NCI-H1105 (cell line): ENCODE measurements at regions not wholly inside any gene's neighbourhood (a gene's known extent, or its start where the extent isn't known, plus 50 kb on each side); places are given as distances from the start of the nearest gene placed in this dataset.
A peak's percentile ranks its signal among the peaks of the same experiment; 100 is the strongest.
"Not testable (repeated sequence)": the region's sequence is repeated elsewhere in the genome, so short reads cannot be mapped to it uniquely, and the experiment has no call there.

Source experiments
- DNase-seq: peaks from one replicate; lab custom pipeline; 2025; lab: John Stamatoyannopoulos, UW

- DNase-seq: no peak
Measured at GRCh38 chr3:165716592-165716991, 120.6 kb downstream of the BCHE start.

GRCh38 chr3:165713479-165713878, 123.7 kb downstream of the BCHE start:
- no peak for DNase-seq

DNA sequence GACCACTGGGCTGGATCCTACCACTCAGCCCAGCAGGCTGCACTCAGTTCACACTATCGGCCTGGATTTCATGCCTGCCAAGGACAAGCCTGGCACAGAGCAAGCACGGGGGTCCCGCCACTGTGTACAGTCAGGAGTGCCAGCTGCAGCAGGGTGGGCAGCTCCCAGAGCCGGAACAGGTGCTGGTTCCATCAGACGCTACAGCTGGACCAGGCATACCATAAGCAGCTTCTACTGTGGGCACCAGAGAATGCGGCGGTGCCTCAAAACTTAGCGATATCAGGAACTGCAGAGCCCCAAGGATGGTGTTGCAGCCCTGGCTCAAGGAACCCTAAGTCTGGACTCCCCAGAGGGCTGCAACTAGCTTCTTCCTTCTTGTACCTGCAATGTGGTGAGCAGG, 124.8 kb downstream of the BCHE start:
- DNase-seq: no peak

DNA sequence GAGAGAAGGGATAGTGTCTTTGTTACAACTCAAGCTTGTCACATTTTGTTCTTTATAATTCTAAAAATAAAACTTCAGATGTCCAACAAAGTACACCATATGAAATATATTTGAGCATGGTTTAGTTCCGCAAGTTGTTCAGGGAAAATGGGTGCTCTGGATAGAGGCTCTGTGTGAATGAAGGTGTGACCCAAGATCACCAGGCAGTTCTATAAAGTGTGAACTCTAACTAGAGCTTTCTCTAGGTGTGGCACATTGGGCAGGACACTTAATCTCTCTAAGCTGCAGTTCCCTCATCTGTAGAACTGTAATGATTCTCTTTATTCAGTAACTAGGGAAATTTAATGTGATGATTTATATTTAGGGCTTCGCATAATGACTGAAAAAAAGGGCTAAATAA, 139.3 kb downstream of the BCHE start:
- DNase-seq: no peak

- DNase-seq: no peak
Measured at GRCh38 chr3:165696496-165696895, 140.7 kb downstream of the BCHE start.

DNA sequence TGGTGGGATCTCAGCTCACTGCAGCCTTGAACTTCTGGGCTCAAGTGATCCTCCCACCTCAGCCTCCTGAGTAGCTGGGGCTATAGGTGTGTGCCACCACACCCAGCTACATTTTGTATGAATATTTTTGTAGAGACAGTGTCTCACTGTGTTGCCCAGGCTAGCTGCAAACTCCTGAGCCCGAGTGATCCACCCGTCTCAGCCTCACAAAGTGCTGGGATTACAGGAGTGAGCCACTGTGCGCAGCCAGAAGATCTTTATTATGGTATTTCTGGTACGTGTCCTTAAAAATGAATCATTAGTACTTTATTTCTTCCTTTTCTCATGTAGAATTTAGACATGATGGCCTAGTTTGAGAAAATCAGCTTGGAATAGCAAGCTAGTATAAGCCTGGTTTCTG, 153.3 kb downstream of the BCHE start:
- no peak for DNase-seq

GRCh38 chr3:165682734-165683133, 154.5 kb downstream of the BCHE start:
- DNase-seq: no peak

DNA sequence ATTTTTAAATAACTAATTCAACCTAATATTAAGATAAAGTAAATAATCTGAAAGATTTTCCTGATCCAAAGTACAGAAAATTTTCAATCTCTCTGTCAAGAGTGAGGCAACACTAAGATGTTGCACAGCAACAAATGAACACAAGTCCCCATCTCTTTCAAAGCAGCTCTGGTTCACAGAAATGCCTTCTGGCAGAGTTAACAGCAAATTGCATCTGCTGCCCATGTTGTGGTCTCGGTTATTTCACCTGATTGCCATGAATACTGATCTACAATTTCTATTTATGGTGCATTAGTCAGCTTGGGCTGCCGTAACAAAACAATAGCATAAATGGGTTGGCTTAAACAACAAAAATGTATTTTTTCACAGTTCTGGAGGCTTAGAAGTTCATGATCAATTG, 167.3 kb downstream of the BCHE start:
- no peak for DNase-seq

DNA sequence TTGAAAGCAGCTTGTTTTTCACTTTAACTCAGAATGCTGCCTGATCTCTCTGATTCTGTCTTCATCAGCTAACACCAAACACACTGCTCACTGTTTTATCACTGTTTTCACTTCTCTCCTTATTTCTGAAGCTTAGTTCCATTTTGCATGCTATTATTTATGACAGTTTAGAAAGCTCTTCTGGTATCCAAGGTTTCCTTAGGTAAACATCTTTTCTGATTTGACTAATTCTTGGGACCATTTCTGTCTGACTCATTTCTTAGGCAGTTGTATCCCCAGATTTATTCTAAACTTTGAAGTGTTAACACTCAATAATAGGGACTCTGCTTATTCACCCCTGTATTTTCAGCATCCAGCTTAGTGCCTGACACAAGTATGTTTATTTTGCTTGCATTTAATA, 167.7 kb downstream of the BCHE start:
- no peak for DNase-seq

GRCh38 chr3:165667676-165668075, 169.5 kb downstream of the BCHE start:
- DNase-seq: no peak

GRCh38 chr3:165658027-165658426, 179.2 kb downstream of the BCHE start:
- no peak for DNase-seq

DNA sequence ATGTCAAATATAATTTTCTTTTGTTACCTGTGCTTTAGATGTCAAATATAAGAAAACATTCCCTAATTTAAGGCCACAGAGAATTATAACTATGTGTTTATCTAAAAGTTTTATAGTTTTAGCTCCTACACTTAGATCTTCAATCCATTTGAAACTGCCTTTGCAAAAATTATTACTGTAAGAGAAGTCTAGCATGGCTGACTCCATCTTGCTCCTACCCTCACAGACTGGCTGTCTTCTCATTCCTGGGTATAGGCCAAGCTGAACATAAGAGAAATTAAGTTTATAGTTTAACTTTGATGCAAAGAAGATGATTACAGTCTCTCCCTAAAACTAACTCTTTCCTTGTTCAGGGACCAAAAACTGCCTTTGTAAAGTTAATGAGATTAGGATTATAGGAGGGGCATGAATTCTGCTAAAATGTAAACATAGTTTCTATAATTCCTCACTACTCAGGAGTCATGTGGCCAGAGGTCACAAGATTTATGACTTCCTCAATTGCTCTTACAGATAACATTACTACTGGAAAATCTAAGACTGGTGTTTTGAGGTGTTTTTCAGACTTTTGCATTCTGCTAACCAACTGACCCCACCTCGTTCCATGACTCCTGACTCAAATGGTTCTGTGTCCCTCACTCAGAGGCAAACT, 184.0 kb downstream of the BCHE start:
- no peak for DNase-seq

GRCh38 chr3:165649282-165649681, 187.9 kb downstream of the BCHE start:
- DNase-seq: not testable (repeated sequence)

DNA sequence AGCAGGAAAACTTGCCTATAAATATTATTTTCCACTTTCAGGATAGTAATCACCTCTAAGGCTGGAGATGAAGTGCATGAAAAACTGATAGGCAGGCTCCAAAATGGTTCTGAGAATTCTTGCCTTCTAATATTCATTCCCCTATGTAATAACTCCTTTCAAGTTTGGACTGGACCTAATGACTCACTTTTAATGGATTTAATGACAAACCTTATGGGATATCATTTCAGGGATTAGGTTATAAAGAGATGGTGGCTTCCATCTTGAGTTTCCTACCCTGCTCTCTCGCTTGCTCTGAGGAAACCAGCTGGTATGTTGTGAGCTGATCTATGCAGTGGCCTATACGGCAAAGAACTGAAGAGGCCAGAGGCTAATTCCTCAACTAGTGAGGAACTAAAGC, 192.0 kb downstream of the BCHE start:
- no peak for DNase-seq

DNA sequence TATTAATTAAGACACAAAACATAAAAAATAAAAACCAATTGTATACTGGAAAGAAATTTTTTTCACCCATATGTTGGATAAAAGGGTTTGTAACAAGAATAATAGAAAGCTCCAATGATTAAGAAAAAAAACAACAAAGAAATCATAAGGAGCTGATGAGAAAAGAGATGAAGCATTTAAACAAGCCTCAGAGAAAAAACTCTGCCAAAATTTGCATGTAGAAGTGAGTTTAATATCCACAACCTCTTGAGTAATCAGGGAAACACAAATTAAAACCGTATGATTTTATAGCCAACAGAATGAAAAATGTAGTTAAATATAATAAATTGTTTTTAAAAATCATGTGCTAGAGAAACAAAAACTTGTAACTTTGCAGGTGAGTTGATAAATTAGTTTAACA, 192.9 kb downstream of the BCHE start:
- DNase-seq: no peak

DNA sequence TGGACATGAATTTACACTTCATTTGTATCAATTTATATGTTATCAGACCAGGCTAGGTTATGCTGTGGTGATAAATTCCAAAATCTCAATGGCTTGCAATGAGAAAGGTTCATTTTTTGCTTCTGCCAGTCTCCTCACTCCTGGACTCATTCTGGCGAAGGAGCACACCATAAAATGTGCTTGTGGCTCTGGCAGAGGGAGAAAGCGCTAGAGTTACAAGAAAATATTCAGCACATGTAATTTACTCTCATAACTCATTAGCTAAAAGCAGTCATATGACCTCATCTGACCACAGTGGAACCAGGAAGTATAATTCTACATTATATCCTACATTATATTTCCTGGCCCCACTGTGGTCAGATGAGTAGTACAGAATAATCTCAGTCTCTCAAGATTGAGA, 193.8 kb downstream of the BCHE start:
- DNase-seq: no peak

GRCh38 chr3:165642761-165643420, 194.3 kb downstream of the BCHE start:
- peak; percentile 52 for DNase-seq

DNA sequence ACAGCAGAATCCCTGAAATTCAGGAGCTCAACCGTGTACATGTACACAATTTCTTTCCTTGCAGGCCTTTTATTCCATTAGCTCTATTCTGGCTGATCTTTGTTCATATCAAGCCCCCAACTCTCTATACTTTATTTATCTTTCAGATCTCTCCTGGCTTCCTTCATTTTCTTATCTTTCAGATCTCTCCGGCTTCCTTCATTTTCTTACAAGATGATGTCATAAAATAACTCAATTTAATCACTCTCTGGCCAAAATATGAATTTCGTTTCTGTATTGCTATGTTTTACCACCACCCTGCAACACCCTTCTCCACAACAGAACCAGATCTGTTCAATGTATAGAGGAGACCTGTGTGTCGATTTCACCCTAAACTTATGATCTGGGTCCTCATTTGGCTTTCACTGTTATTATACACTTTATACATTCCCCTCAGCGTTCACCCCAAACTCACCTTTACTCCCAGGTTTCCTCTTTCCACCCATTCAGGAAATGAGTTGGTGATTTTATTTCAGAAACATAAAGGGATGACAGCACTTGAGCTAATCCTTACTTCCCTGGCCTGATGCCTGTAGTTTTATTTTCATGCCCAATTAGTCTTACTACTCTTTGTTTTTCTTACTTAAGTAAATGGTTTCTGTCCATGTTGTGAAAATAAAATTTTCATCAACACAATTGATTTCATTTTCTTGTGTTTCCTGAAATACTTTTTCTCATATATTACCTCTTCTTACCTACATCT, 195.5 kb downstream of the BCHE start:
- DNase-seq: no peak

DNA sequence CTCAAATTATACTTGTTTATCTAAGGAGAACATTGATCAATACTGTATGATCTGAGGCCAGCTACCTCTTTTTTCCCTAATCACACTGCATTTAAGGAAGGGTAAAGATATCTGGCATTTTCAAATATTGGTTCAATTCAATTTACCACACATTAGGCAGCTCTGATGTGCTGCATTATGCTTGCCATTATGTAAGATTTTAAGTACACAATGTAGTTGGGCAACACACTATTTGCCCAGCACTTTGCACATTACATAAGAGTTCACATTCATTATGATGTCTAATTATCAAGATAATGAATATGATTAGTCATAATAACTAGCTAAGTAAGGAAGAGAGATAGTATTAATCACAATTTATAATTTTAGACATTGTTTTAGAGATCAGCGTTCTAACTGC, 196.3 kb downstream of the BCHE start:
- peak; percentile 18 for DNase-seq

GRCh38 chr3:165640031-165640430, 197.2 kb downstream of the BCHE start:
- DNase-seq: no peak

DNA sequence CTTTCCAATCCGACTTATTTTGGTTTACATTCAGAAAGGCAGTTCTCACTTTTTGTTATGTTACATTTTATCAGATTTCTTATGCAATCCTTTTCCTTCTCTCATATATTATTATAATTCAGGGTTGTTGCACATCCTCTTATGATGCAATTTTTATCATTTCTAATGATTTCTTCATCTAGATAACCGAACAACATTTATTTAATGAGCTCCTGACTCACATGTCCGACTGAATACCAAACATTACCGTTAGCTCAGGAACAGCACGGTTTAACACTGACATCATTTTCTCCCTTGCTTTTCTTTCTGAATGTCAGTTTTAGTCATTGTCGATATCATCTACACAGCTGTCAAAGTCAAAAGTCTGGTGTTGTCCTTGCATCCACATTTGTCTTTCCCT, 199.2 kb downstream of the BCHE start:
- no peak for DNase-seq

GRCh38 chr3:165636684-165637015, 200.6 kb downstream of the BCHE start:
- no peak for DNase-seq
